Stomach smooth muscle (tissue), 2 donors: ENCODE measurements at regions not wholly inside any gene's neighbourhood (a gene's known extent, or its start where the extent isn't known, plus 50 kb on each side); places are given as distances from the start of the nearest gene placed in this dataset.

Experiments used
- H3K27ac ChIP-seq: one replicate; pipeline ENCODE4 v1.7.0; 2013; ENCODE audit warnings: mild to moderate bottlenecking, low read length, inconsistent platforms
- H3K27me3 ChIP-seq, 2 donors: one replicate each; pipeline ENCODE4 v1.7.0; 2013; ENCODE audit warnings: low read length in 2 of 2; ENCODE audit not compliant: insufficient read depth in 2 of 2, control insufficient read depth in 1 of 2
- H3K36me3 ChIP-seq, 2 donors: one replicate each; pipeline ENCODE4 v1.7.0; 2013; ENCODE audit warnings: low read length in 2 of 2; ENCODE audit not compliant: control insufficient read depth in 2 of 2, insufficient read depth in 2 of 2
- H3K4me1 ChIP-seq: one replicate; pipeline ENCODE4 v1.7.0; 2013; ENCODE audit warnings: low read length; ENCODE audit not compliant: control insufficient read depth, insufficient read depth
- H3K4me3 ChIP-seq, 2 donors: one replicate each; pipeline ENCODE4 v1.7.0; 2013; ENCODE audit warnings: low read length in 2 of 2
- H3K9ac ChIP-seq, 2 donors: one replicate each; pipeline ENCODE4 v1.7.0; 2013; ENCODE audit warnings: low read length in 2 of 2, mild to moderate bottlenecking in 1 of 2
- H3K9me3 ChIP-seq, 2 donors: one replicate each; pipeline ENCODE4 v1.7.0; 2013; ENCODE audit warnings: low read length in 2 of 2; ENCODE audit not compliant: control insufficient read depth in 2 of 2
- donor health status: healthy.
- donor health status: Pancreatic carcinoma.

DNA sequence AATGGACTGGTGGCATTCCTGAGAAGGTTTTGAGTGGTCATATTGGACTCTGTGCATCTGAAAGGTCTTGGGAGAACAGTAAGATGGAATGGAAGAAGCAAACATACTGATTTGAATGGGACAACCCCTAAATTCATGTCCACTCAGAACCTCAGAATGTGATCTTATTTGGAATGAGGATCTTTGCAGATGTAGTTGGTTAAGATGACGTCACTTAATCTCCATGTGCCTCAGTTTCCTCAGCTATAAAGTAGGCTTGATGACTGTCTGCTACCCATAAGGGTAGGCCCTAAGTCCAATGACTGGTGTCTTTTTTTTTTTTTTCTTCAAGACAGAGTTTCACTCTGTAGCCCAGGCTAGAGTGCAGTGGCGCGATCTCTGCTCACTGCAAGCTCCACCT lies 71.1 kb upstream of the SOX21 start:
- Histone ChIP-seq H3K4me1 (no peaks in the 10 kb centered on the region), H3K4me3 (no peak overlapping the region), H3K27ac (no peak overlapping the region), H3K9ac (no peak overlapping the region), H3K27me3 (no peaks in the 10 kb centered on the region), H3K36me3 (no peaks in the 10 kb centered on the region), H3K9me3 (peaks cover 0 to 6% of the 10 kb centered on the region in 2 donors)

DNA sequence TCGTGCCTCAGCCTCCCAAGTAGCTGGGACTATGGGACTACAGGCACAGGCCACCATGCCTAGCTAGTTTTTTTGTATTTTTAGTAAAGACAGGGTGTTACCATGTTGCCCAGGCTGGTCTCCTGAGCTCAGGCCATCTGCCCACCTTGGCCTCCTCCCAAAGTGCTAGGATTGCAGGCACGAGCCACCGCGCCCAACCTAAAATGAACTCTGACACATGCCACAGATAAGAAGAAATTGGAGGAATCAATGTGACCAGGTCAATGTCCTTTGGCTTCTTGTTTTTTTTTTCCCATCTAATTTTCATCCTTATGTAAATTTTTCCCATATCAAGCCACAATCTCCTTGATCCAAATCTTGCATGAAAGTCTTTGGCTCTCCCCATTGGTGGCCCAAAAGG lies 68.1 kb upstream of the SOX21 start:
- peaks cover 0 to 2% of the 10 kb centered on the region in 2 donors for H3K27me3 ChIP-seq
- no peaks in the 10 kb centered on the region for H3K4me1 ChIP-seq
- no peak overlapping the region for H3K9ac ChIP-seq
- peaks cover 0 to 6% of the 10 kb centered on the region in 2 donors for H3K9me3 ChIP-seq
- no peaks in the 10 kb centered on the region for H3K36me3 ChIP-seq
- H3K27ac ChIP-seq = no peak overlapping the region
- H3K4me3 ChIP-seq = no peak overlapping the region

DNA sequence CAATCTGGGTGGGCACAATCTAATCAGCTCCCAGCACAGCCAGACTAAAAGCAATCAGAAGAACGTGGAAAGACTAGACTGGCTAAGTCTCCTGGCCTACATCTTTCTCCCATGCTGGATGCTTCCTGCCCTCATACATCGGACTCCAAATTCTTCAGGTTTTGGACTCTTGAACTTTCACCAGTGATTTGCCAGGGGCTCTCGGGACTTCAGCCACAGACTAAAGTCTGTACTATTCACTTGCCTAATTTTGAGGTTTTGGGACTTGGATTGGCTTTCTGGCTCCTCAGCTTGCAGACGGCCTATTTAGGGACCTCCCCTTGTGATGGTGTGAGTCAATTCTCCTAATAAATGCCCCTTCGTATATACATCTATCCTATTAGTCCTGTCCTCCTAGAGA lies 66.6 kb upstream of the SOX21 start:
- Histone ChIP-seq H3K4me3 (no peak overlapping the region), H3K27ac (no peak overlapping the region), H3K36me3 (no peaks in the 10 kb centered on the region), H3K9me3 (peaks cover 0 to 6% of the 10 kb centered on the region in 2 donors), H3K27me3 (peaks cover 0 to 2% of the 10 kb centered on the region in 2 donors), H3K4me1 (no peaks in the 10 kb centered on the region), H3K9ac (no peak overlapping the region)

DNA sequence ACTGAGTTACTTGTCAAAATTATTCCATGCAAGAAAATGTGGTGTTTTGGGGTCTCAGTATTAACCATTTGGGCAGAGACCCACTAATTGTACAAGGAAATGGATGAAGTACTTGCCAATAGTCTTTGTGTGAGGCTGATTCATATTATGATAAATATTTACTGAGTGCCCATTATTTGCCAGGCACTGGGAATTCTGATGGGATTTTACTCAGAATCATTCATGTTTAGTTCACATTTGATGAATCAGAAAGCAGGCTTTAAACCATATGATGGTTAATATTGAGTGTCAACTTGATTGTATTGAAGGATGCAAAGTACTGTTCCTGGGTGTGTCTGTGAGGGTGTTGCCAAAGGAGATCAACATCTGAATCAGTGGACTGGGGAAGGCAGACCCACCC lies 66.2 kb upstream of the SOX21 start:
- H3K9me3 ChIP-seq = peaks cover 0 to 6% of the 10 kb centered on the region in 2 donors
- no peak overlapping the region for H3K9ac ChIP-seq
- H3K36me3 ChIP-seq = no peaks in the 10 kb centered on the region
- H3K4me3 ChIP-seq = no peak overlapping the region
- no peaks in the 10 kb centered on the region for H3K4me1 ChIP-seq
- H3K27me3 ChIP-seq = peaks cover 0 to 2% of the 10 kb centered on the region in 2 donors
- no peak overlapping the region for H3K27ac ChIP-seq

GRCh38 chr13:94776956-94777355 lies 64.6 kb upstream of the SOX21 start:
- H3K36me3 ChIP-seq = no peaks in the 10 kb centered on the region
- no peak overlapping the region for H3K4me3 ChIP-seq
- no peak overlapping the region for H3K9ac ChIP-seq
- H3K9me3 ChIP-seq = no peaks in the 10 kb centered on the region
- H3K4me1 ChIP-seq = no peaks in the 10 kb centered on the region
- no peak overlapping the region for H3K27ac ChIP-seq
- H3K27me3 ChIP-seq = peaks cover 0 to 2% of the 10 kb centered on the region in 2 donors

GRCh38 chr13:94776300-94776699 lies 64.0 kb upstream of the SOX21 start:
- Histone ChIP-seq H3K9ac (no peak overlapping the region), H3K9me3 (no peaks in the 10 kb centered on the region), H3K4me3 (no peak overlapping the region), H3K27ac (no peak overlapping the region), H3K36me3 (no peaks in the 10 kb centered on the region), H3K27me3 (peaks cover 0 to 2% of the 10 kb centered on the region in 2 donors), H3K4me1 (no peaks in the 10 kb centered on the region)

GRCh38 chr13:94765814-94766213 lies 53.5 kb upstream of the SOX21 start:
- H3K27me3 ChIP-seq = no peaks in the 10 kb centered on the region
- H3K27ac ChIP-seq = no peak overlapping the region
- no peak overlapping the region for H3K4me3 ChIP-seq
- H3K36me3 ChIP-seq = no peaks in the 10 kb centered on the region
- no peak overlapping the region for H3K9ac ChIP-seq
- H3K4me1 ChIP-seq = no peaks in the 10 kb centered on the region
- H3K9me3 ChIP-seq = peaks cover 0 to 4% of the 10 kb centered on the region in 2 donors

- H3K27ac ChIP-seq = no peak overlapping the region
- no peak overlapping the region for H3K4me3 ChIP-seq
- no peaks in the 10 kb centered on the region for H3K36me3 ChIP-seq
- H3K9ac ChIP-seq = no peak overlapping the region
- no peaks in the 10 kb centered on the region for H3K27me3 ChIP-seq
- H3K4me1 ChIP-seq = no peaks in the 10 kb centered on the region
- H3K9me3 ChIP-seq = peaks cover 0 to 4% of the 10 kb centered on the region in 2 donors
Measured at GRCh38 chr13:94764576-94765321, 52.4 kb upstream of the SOX21 start.
